Kidney capillary endothelial cell (primary cell): ENCODE measurements at regions not wholly inside any gene's neighbourhood (a gene's known extent, or its start where the extent isn't known, plus 50 kb on each side); places are given as distances from the start of the nearest gene placed in this dataset.

Experiments
- DNase-seq: peaks from one replicate; pipeline ENCODE4 v3.0.0-alpha.2; 2018; ENCODE audit warnings: low spot score

GRCh38 chr10:78186572-78186971 lies 152.9 kb downstream of the RPS24 start:
- no peak for DNase-seq

DNA sequence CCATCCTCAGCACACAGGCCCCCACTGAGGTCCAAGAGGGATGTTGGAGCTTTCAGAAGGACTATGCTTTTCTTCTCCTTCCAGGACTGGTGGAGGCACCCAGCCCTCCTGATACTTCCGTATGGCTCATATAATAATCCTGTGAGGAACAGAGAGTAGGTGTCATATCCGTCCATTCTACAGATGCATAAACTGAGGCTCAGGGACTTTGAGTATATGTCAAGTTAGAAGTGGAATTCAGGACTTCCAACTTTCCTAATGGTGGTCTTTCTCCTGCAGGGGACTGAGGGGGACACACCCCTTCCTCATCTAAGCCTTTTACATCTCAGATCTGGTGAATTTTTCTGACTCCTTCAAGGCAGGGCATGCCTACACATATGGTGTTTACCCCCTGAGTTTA lies 153.7 kb downstream of the RPS24 start:
- no peak for DNase-seq

- DNase-seq, result no peak
Observed at GRCh38 chr10:78188446-78188845, 154.8 kb downstream of the RPS24 start.

DNA sequence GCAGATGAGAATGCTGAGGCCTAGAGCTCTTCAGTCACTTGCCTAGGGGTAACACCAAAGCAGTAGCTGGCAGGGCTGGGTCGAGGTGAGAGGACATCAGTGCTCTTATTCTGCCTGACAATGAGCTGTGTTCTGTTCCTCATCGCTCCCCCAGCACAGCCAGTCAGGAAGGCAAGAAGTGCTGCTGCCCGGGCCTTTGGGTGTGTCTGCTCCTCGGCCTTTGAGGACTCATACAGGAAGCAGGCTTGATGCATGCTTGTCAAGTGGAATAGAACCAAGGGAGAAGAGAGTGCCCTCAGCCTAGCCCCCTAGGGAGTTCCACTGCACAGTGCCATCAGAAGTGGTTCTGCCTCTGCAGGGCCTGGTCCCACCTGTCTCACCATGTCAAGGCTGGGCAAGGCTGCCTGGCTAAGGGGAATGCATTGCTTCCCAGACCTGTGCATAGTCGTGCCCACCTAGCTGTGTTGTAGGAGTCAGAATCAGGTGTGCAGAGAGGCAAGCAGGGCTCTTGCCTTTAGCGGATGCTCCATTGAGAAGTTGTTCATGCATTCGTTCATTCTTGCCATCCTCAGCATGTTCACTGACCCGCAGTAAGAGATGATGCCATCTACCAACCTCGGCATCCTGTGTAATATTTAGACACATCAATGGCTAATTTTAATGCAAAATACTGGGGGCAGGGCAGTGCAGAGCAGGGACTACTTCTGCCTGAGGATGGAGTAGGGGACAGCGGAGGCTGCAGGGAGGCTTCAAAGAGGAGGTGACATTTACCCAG lies 156.6 kb downstream of the RPS24 start:
- DNase-seq, result no peak

DNA sequence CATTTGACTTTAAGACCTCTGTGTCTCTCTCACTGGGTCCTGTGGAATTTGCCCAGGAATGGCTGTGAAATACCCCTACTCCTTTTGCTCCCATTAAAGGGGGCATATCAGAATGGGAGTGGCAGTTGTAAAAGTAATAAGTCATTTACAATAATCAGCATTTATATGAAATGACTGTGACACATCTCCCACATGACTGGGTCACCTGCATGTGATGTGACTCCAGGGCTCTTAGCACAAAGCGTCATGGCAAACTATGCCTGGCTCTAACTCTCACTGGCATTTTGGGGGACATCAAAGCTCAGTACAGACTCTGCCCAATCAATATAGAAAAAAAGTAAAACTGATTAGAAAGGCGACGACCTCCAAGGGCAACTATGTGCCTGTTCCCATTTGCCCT lies 157.6 kb downstream of the RPS24 start:
- no peak for DNase-seq

GRCh38 chr10:78193189-78193588 lies 159.5 kb downstream of the RPS24 start:
- no peak for DNase-seq

DNA sequence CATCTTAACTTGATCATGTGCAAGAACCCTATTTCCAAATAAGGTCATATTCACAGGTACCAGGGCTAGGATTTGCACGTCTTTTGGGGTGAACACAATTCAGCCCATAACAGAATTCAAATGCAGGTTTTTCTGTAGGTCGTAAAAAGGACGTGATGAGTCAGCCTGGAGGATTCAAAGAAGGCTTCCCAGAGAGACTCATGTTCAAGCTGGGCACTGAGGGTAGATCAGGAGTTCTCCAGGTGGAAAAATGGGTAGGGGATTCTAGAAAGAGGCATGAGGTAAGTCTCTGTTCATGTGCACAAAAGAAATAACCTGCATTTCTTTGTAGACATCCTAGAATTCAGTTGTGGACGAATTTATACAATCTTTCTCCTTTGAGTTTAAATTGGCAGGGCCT lies 160.4 kb downstream of the RPS24 start:
- DNase-seq, result no peak

- no peak for DNase-seq
Observed at GRCh38 chr10:78194539-78195402, 161.1 kb downstream of the RPS24 start.

DNA sequence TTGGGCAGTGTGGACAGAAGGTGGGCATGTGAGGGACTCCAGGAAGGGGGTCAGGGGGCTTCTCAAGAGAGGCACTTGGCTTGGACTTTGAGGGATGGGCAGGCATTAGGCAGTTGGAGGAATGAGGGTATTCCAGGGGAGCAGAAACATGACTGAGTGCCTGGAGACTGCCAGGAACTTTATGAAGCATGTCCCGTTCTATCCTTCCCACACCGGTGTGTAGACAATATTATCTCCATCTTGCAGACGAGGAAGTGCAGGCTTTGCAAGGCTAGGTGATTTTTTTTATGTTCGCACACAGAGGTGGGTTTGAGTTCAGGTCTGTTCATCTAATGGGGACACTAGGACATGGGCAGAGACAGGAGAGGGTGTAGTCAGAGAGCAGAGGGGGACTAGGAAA lies 162.7 kb downstream of the RPS24 start:
- no peak for DNase-seq

DNA sequence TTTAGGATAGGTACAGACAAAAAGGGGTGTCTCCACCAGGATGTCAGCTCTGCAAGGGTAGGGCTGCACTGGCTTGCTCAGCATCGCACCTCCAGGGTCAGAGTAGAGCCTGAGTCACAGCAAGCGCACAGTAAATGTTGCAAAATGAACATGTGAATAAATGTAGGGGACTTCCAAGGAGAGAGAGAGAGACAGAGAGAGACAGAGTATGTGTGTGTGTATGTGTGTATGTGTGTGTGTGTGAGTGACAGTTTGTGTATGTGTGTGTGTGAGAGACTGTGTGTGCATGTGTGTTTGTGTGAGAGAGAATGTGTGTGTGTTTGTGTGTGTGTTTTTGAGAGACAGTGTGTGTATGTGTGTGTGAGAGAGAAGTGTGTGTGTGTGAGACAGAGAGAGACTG lies 163.3 kb downstream of the RPS24 start:
- no peak for DNase-seq

- no peak for DNase-seq
Observed at GRCh38 chr10:78197628-78198272, 164.1 kb downstream of the RPS24 start.

GRCh38 chr10:78199005-78199725 lies 165.5 kb downstream of the RPS24 start:
- DNase-seq, result no peak

DNA sequence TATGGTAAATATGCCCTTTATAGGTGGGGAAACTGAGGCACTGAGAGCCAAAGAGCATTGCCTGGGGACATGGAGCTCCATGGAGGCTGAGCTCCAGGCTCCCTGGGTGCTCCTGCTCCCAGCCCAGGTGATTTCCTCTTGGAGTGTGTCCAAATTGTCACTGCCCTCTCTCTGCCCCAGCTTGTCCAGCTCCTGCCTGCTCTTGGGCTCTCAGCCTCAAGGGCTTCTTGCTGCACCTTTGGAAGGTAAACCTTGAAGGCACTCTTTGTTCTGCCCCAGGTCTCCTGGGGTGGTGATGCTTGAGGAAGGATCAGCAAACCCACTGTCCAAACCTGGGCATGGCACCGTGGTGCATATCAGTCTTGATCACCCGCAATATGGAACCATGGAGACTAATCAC lies 166.1 kb downstream of the RPS24 start:
- DNase-seq, result no peak

DNA sequence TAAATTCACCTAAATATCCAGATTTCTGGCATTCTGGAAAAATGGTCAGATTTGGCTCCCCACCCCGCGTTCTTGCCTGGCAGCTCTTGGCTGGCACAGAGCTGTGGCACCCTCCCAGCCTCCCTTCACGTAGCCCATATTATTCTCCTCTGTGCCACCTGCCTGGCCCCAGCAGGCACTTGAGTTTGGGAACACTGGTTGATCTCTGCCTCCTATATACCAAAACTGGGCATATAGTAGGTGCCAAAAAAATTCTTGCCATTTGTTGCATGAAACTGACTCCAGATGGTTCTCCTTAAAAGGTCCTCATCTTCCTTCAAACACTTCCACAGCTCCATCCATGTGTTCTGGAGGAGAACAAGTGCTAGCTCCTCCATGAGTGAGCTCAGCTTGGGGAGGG lies 167.0 kb downstream of the RPS24 start:
- DNase-seq, result no peak

GRCh38 chr10:78202386-78202785 lies 168.7 kb downstream of the RPS24 start:
- DNase-seq, result no peak

- DNase-seq, result no peak
Observed at GRCh38 chr10:78203915-78204818, 170.5 kb downstream of the RPS24 start.

- no peak for DNase-seq
Observed at GRCh38 chr10:78205457-78206016, 171.9 kb downstream of the RPS24 start.

DNA sequence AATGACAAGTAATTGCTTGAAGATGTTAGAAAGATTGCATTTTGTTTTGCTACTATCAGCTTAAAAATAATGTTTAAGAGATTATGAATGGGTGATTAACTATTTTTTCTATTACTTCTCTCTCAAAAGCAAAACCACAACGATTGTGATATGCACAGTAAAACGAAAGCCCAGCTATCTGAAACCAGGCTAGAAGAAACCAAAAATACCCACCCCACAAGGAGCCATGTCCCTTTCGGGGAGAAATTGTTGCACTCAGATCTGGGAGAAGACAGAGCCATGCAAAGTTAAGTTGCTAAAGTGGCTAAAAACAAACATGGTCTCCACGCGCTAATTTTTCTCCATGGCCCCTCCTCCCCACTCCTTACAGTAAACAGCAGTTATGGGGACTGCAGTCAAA lies 173.6 kb downstream of the RPS24 start:
- no peak for DNase-seq

- no peak for DNase-seq
Observed at GRCh38 chr10:78207776-78208175, 174.1 kb downstream of the RPS24 start.

- DNase-seq, result no peak
Observed at GRCh38 chr10:78209970-78210369, 176.3 kb downstream of the RPS24 start.

- no peak for DNase-seq
Observed at GRCh38 chr10:78210548-78210947, 176.9 kb downstream of the RPS24 start.
